WTC11 (cell line): ENCODE measurements at regions not wholly inside any gene's neighbourhood (a gene's known extent, or its start where the extent isn't known, plus 50 kb on each side); places are given as distances from the start of the nearest gene placed in this dataset.

Experiments
- AR ChIP-seq: fragments of 250-450 bp; sonication (Bioruptor Pico); IDR thresholded peaks from 2 replicates; pipeline ENCODE4 v1.9.0; 2021; ENCODE audit warnings: mild to moderate bottlenecking
- CREM ChIP-seq: sonication (generic); formaldehyde crosslinking; IDR thresholded peaks from 2 replicates; pipeline ENCODE4 v1.8.1; 2022; ENCODE audit warnings: mild to moderate bottlenecking, missing genetic modification reagents, moderate library complexity
- E2F5 ChIP-seq: sonication (generic); formaldehyde crosslinking; IDR thresholded peaks from 2 replicates; pipeline ENCODE4 v1.8.1; 2022; ENCODE audit warnings: mild to moderate bottlenecking, moderate library complexity, missing genetic modification reagents
- FOXK1 ChIP-seq: sonication (generic); formaldehyde crosslinking; IDR thresholded peaks from 2 replicates; pipeline ENCODE4 v1.8.0; 2022; ENCODE audit warnings: mild to moderate bottlenecking, moderate library complexity, missing genetic modification reagents
- IRF2 ChIP-seq: sonication (generic); formaldehyde crosslinking; IDR thresholded peaks from 2 replicates; pipeline ENCODE4 v1.8.0; 2022; ENCODE audit warnings: low read depth, missing genetic modification reagents, borderline replicate concordance
- RORB ChIP-seq: fragments of 250-450 bp; sonication (Bioruptor Pico); IDR thresholded peaks from 2 replicates; pipeline ENCODE4 v1.9.0; 2021; ENCODE audit warnings: mild to moderate bottlenecking
- SMAD3 ChIP-seq: sonication (generic); formaldehyde crosslinking; IDR thresholded peaks from 2 replicates; pipeline ENCODE4 v1.8.0; 2022; ENCODE audit warnings: missing genetic modification reagents, mild to moderate bottlenecking, borderline replicate concordance
- SP1 ChIP-seq: sonication (generic); formaldehyde crosslinking; conservative IDR thresholded peaks from 2 replicates; pipeline ENCODE4 v1.8.1; 2022; ENCODE audit warnings: missing genetic modification reagents
- TEAD4 ChIP-seq: sonication (generic); formaldehyde crosslinking; IDR thresholded peaks from 2 replicates; pipeline ENCODE4 v1.8.0; 2022; ENCODE audit warnings: mild to moderate bottlenecking, missing genetic modification reagents
- USF1 ChIP-seq: sonication (generic); formaldehyde crosslinking; IDR thresholded peaks from 2 replicates; pipeline ENCODE4 v1.8.0; 2022; ENCODE audit warnings: mild to moderate bottlenecking, missing genetic modification reagents
- TF ChIP-seq, protein P1 (sequence below): fragments of 200-600 bp; IDR thresholded peaks from 2 replicates; pipeline ENCODE4 v1.8.0; 2022; ENCODE audit warnings: antibody characterized with exemption

- TF ChIP-seq, protein P1, sequence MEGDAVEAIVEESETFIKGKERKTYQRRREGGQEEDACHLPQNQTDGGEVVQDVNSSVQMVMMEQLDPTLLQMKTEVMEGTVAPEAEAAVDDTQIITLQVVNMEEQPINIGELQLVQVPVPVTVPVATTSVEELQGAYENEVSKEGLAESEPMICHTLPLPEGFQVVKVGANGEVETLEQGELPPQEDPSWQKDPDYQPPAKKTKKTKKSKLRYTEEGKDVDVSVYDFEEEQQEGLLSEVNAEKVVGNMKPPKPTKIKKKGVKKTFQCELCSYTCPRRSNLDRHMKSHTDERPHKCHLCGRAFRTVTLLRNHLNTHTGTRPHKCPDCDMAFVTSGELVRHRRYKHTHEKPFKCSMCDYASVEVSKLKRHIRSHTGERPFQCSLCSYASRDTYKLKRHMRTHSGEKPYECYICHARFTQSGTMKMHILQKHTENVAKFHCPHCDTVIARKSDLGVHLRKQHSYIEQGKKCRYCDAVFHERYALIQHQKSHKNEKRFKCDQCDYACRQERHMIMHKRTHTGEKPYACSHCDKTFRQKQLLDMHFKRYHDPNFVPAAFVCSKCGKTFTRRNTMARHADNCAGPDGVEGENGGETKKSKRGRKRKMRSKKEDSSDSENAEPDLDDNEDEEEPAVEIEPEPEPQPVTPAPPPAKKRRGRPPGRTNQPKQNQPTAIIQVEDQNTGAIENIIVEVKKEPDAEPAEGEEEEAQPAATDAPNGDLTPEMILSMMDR, result no peak
- no peak for TF ChIP-seq USF1 (CRISPR knock-in tag)
- no peak for TF ChIP-seq CREM
- no peak for TF ChIP-seq IRF2
- no peak for TF ChIP-seq AR
- TF ChIP-seq RORB, result no peak
- no peak for TF ChIP-seq E2F5
- TF ChIP-seq TEAD4 (CRISPR knock-in tag), result no peak
- TF ChIP-seq SP1 (CRISPR knock-in tag), result no peak
- no peak for TF ChIP-seq SMAD3 (CRISPR knock-in tag)
- no peak for TF ChIP-seq FOXK1 (CRISPR knock-in tag)
Measured at GRCh38 chr18:75864816-75865215, 437.3 kb upstream of the SMIM21 start.
